Smooth muscle cell (in vitro differentiated cells): ENCODE measurements at regions not wholly inside any gene's neighbourhood (a gene's known extent, or its start where the extent isn't known, plus 50 kb on each side); places are given as distances from the start of the nearest gene placed in this dataset.
"Not testable (repeated sequence)": the region's sequence is repeated elsewhere in the genome, so short reads cannot be mapped to it uniquely, and the experiment has no call there.

Experiments
- DNase-seq: peaks from one replicate; lab custom pipeline; 2025; ENCODE audit not compliant: unreplicated experiment; lab: John Stamatoyannopoulos, UW
- H2AFZ ChIP-seq: fragments of 200-600 bp; sonication (generic); 2 replicates; pipeline ENCODE4 v1.6.0; 2016; ENCODE audit warnings: antibody characterized with exemption, low read depth, mild to moderate bottlenecking
- H3F3A ChIP-seq: fragments of 200-600 bp; sonication (generic); 2 replicates; pipeline ENCODE4 v1.6.0; 2017; ENCODE audit warnings: antibody characterized with exemption, low read depth
- H3K27ac ChIP-seq: fragments of 200-600 bp; sonication (generic); 2 replicates; pipeline ENCODE4 v1.5.1; 2016; ENCODE audit warnings: low read depth, mild to moderate bottlenecking
- H3K27me3 ChIP-seq: fragments of 200-600 bp; sonication (generic); 2 replicates; pipeline ENCODE4 v1.6.1; 2016; ENCODE audit warnings: low read depth, mild to moderate bottlenecking
- H3K36me3 ChIP-seq: fragments of 200-600 bp; sonication (generic); 2 replicates; pipeline ENCODE4 v1.5.1; 2016; ENCODE audit warnings: low read depth
- H3K4me1 ChIP-seq: fragments of 200-600 bp; sonication (generic); 2 replicates; pipeline ENCODE4 v1.5.1; 2016; ENCODE audit warnings: low read depth
- H3K4me2 ChIP-seq: fragments of 200-600 bp; sonication (generic); 2 replicates; pipeline ENCODE4 v1.6.0; 2016; ENCODE audit warnings: mild to moderate bottlenecking
- H3K4me3 ChIP-seq: fragments of 200-600 bp; sonication (generic); 2 replicates; pipeline ENCODE4 v1.5.1; 2016; ENCODE audit warnings: mild to moderate bottlenecking
- H3K79me2 ChIP-seq: fragments of 200-600 bp; sonication (generic); 2 replicates; pipeline ENCODE4 v1.6.0; 2016; ENCODE audit warnings: low read depth, mild to moderate bottlenecking
- H3K9ac ChIP-seq: fragments of 200-600 bp; sonication (generic); 2 replicates; pipeline ENCODE4 v1.6.0; 2016; ENCODE audit warnings: low read depth
- H3K9me3 ChIP-seq: fragments of 200-600 bp; sonication (generic); replicated peaks from 2 replicates; pipeline ENCODE4 v1.5.1; 2016; ENCODE audit warnings: low read depth
- H4K20me1 ChIP-seq: fragments of 200-600 bp; sonication (generic); 2 replicates; pipeline ENCODE4 v1.6.0; 2016; ENCODE audit warnings: low read depth
- WGBS: methylation state at CpG from one replicate; pipeline ENCODE4 v1.1.7; 2016; ENCODE audit warnings: low lambda C conversion rate; 5-methylcytosine and 5-hydroxymethylcytosine counted together
- TF ChIP-seq, protein P1 (sequence below): fragments of 200-600 bp; sonication (generic); IDR thresholded peaks from 2 replicates; pipeline ENCODE4 v1.5.1; 2017; ENCODE audit warnings: borderline replicate concordance, mild to moderate bottlenecking, antibody characterized with exemption; ENCODE audit not compliant: insufficient read depth, poor library complexity, severe bottlenecking

- Histone ChIP-seq H3K9ac (no peak overlapping the region), H3K9me3 (no peaks in the 10 kb centered on the region), H3K4me3 (no peak overlapping the region), H3K79me2 (no peaks in the 10 kb centered on the region), H2AFZ (no peak overlapping the region), H3K27me3 (no peaks in the 10 kb centered on the region), H3K4me2 (no peak overlapping the region), H4K20me1 (no peaks in the 10 kb centered on the region), H3K27ac (no peak overlapping the region), H3F3A (no peaks in the 10 kb centered on the region), H3K4me1 (peaks cover 1% of the 10 kb centered on the region), H3K36me3 (no peaks in the 10 kb centered on the region)
- no peak for DNase-seq
- TF ChIP-seq, protein P1, sequence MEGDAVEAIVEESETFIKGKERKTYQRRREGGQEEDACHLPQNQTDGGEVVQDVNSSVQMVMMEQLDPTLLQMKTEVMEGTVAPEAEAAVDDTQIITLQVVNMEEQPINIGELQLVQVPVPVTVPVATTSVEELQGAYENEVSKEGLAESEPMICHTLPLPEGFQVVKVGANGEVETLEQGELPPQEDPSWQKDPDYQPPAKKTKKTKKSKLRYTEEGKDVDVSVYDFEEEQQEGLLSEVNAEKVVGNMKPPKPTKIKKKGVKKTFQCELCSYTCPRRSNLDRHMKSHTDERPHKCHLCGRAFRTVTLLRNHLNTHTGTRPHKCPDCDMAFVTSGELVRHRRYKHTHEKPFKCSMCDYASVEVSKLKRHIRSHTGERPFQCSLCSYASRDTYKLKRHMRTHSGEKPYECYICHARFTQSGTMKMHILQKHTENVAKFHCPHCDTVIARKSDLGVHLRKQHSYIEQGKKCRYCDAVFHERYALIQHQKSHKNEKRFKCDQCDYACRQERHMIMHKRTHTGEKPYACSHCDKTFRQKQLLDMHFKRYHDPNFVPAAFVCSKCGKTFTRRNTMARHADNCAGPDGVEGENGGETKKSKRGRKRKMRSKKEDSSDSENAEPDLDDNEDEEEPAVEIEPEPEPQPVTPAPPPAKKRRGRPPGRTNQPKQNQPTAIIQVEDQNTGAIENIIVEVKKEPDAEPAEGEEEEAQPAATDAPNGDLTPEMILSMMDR, result no peak
Measured at GRCh38 chr12:46652692-46653091, 173.1 kb downstream of the SLC38A4 start.

GRCh38 chr12:46650688-46651087, 175.1 kb downstream of the SLC38A4 start:
- Histone ChIP-seq H3K27ac (no peak overlapping the region), H3K27me3 (no peaks in the 10 kb centered on the region), H3F3A (no peaks in the 10 kb centered on the region), H4K20me1 (no peaks in the 10 kb centered on the region), H3K9ac (no peak overlapping the region), H2AFZ (no peak overlapping the region), H3K4me3 (no peak overlapping the region), H3K4me2 (no peak overlapping the region), H3K4me1 (no peaks in the 10 kb centered on the region), H3K9me3 (no peaks in the 10 kb centered on the region), H3K36me3 (no peaks in the 10 kb centered on the region), H3K79me2 (no peaks in the 10 kb centered on the region)
- no peak for DNase-seq
- 49% methylated on average over 4 of the region's 4 CpGs for WGBS
- TF ChIP-seq, protein P1, result no peak

- Histone ChIP-seq H3K27me3 (no peaks in the 10 kb centered on the region), H3K4me1 (no peaks in the 10 kb centered on the region), H3K9ac (no peak overlapping the region), H3K9me3 (no peaks in the 10 kb centered on the region), H2AFZ (no peak overlapping the region), H3K27ac (no peak overlapping the region), H3K4me3 (no peak overlapping the region), H3F3A (no peaks in the 10 kb centered on the region), H3K36me3 (no peaks in the 10 kb centered on the region), H4K20me1 (no peaks in the 10 kb centered on the region), H3K79me2 (no peaks in the 10 kb centered on the region), H3K4me2 (no peak overlapping the region)
- TF ChIP-seq, protein P1, result no peak
- DNase-seq, result no peak
- 98% methylated on average over 4 of the region's 4 CpGs for WGBS
Measured at GRCh38 chr12:46649433-46649832, 176.4 kb downstream of the SLC38A4 start.

DNA sequence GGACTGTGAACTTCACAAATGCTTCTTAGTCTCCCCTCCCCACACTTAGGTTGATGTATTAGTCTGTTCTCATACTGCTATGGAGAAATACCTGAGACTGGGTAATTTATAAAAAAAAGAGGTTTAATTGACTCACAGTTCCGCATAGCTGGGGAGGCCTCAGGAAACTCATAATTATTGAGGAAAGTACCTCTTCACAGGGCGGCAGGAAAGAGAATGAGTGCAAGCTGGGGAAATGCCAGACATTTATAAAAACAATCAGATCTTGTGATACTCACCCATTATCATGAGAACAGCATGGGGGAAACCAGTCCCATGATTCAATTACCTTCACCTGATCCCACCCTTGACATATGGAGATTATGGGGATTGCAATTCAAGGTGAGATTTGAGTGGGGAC, 178.8 kb downstream of the SLC38A4 start:
- no peak overlapping the region for H3K4me2 ChIP-seq
- no peaks in the 10 kb centered on the region for H3F3A ChIP-seq
- no peaks in the 10 kb centered on the region for H3K4me1 ChIP-seq
- no peaks in the 10 kb centered on the region for H3K36me3 ChIP-seq
- no peak overlapping the region for H3K9ac ChIP-seq
- peaks cover under 1% of the 10 kb centered on the region for H3K9me3 ChIP-seq
- no peak for DNase-seq
- H2AFZ ChIP-seq, result no peak overlapping the region
- no peaks in the 10 kb centered on the region for H3K79me2 ChIP-seq
- H4K20me1 ChIP-seq, result no peaks in the 10 kb centered on the region
- WGBS, result 87% methylated on average over 2 of the region's 2 CpGs
- no peak overlapping the region for H3K4me3 ChIP-seq
- TF ChIP-seq, protein P1, result no peak
- no peak overlapping the region for H3K27ac ChIP-seq
- no peaks in the 10 kb centered on the region for H3K27me3 ChIP-seq

- WGBS, result 93% methylated on average over 2 of the region's 2 CpGs
Measured at GRCh38 chr12:46641649-46642048, 184.1 kb downstream of the SLC38A4 start.

More at GRCh38 chr12:46641649-46642048, 184.1 kb downstream of the SLC38A4 start:
- not testable (repeated sequence) for H3K27me3 ChIP-seq, H3K4me1 ChIP-seq, H4K20me1 ChIP-seq, H3K4me3 ChIP-seq, H3K36me3 ChIP-seq, H3K4me2 ChIP-seq, H3K27ac ChIP-seq, H2AFZ ChIP-seq, H3K9ac ChIP-seq, DNase-seq, H3K79me2 ChIP-seq, H3F3A ChIP-seq
- peaks cover 27% of the 10 kb centered on the region for H3K9me3 ChIP-seq
